ENCODE measurements at regions not wholly inside any gene's neighbourhood (a gene's known extent, or its start where the extent isn't known, plus 50 kb on each side); places are given as distances from the start of the nearest gene placed in this dataset.
"Not testable (repeated sequence)": the region's sequence is repeated elsewhere in the genome, so short reads cannot be mapped to it uniquely, and the experiment has no call there.

- not testable (repeated sequence) for TF ChIP-seq CTCF, POLR2A (IDR thresholded peaks at IDR 0.05)
These were observed 1631.4 kb upstream of the FLRT2 start for GRCh38 chr14:83898558-83898957.
